A549 (cell line): ENCODE measurements at regions not wholly inside any gene's neighbourhood (a gene's known extent, or its start where the extent isn't known, plus 50 kb on each side); places are given as distances from the start of the nearest gene placed in this dataset.
"Not testable (repeated sequence)": the region's sequence is repeated elsewhere in the genome, so short reads cannot be mapped to it uniquely, and the experiment has no call there.

Source experiments
- ATAC-seq, 2 experiments: fragments of 200-7000 bp in 1 of 2; fragments of >200 bp in 1 of 2; cut with Nextera tagmentation in 1 of 2; cut with Tn5 transposase in 1 of 2; 3 replicates each; pipeline versions ENCODE4 v1.8.0 to v1.9.1; 2018 to 2020; ENCODE audit warnings: mild to moderate bottlenecking in 1 of 2, moderate library complexity in 1 of 2
- CTCF ChIA-PET: fragments of 300-600 bp; sonication (Branson Sonifier 250); formaldehyde crosslinking; extraction: SDS; loops from one replicate; lab custom pipeline; 2021; ENCODE audit warnings: antibody characterized with exemption, inconsistent platforms; lab: Yijun Ruan, JAX
- POLR2A ChIA-PET: fragments of 350-600 bp; formaldehyde crosslinking; extraction: SDS; loops from one replicate; lab custom pipeline; 2021; ENCODE audit warnings: antibody characterized with exemption, inconsistent platforms; lab: Yijun Ruan, JAX
- DNase-seq, 2 experiments: peaks; one replicate each; pipeline versions ENCODE4 v3.0.0 to v3.0.0-alpha.2; 2011 to 2016; ENCODE audit warnings: low read depth in 1 of 2, low spot score in 1 of 2
- FAIRE-seq: peaks from 2 replicates; lab custom pipeline; 2011; peaks lifted over from hg19 to GRCh38; lab: Jason Lieb, UNC
- H3K27ac ChIP-seq, 2 experiments: fragments of >200 bp; sonication (Bioruptor Twin); formaldehyde crosslinking; 3 replicates each; pipeline ENCODE4 v1.5.1; 2016 to 2017
- H3K4me1 ChIP-seq: fragments of >200 bp; sonication (Bioruptor Twin); formaldehyde crosslinking; 3 replicates; pipeline ENCODE4 v1.6.1; 2016
- H3K4me2 ChIP-seq: fragments of >200 bp; sonication (Bioruptor Twin); formaldehyde crosslinking; 3 replicates; pipeline ENCODE4 v1.6.1; 2016
- H3K4me3 ChIP-seq: fragments of >200 bp; sonication (Bioruptor Twin); formaldehyde crosslinking; 3 replicates; pipeline ENCODE4 v1.5.1; 2016
- H3K9me3 ChIP-seq: fragments of >200 bp; sonication (Bioruptor Twin); formaldehyde crosslinking; 3 replicates; pipeline ENCODE4 v1.6.1; 2016
- ATOH8 ChIP-seq: fragments of 250-450 bp; sonication (Bioruptor Pico); IDR thresholded peaks from 2 replicates; pipeline ENCODE4 v1.5.0; 2020; ENCODE audit warnings: low read depth, mild to moderate bottlenecking, moderate library complexity
- BCL3 ChIP-seq: fragments of >200 bp; sonication (Bioruptor Twin); formaldehyde crosslinking; IDR thresholded peaks from 3 replicates; pipeline ENCODE4 v1.6.1; 2016
- E2F6 ChIP-seq: IDR thresholded peaks from 2 replicates; pipeline ENCODE4 v1.6.1; 2012; ENCODE audit warnings: low read depth, borderline replicate concordance
- EHMT2 ChIP-seq: fragments of 200-600 bp; sonication (generic); IDR thresholded peaks from 2 replicates; pipeline ENCODE4 v1.6.1; 2016; ENCODE audit warnings: antibody characterized with exemption, low read depth, mild to moderate bottlenecking, moderate library complexity
- ELK1 ChIP-seq: fragments of 150-350 bp; IDR thresholded peaks from 2 replicates; pipeline ENCODE4 v1.6.1; 2014; ENCODE audit warnings: low read depth, mild to moderate bottlenecking, low read length
- ESRRA ChIP-seq: fragments of 150-350 bp; IDR thresholded peaks from 2 replicates; pipeline ENCODE4 v1.6.1; 2014; ENCODE audit warnings: mild to moderate bottlenecking, low read length, borderline replicate concordance
- FOSB ChIP-seq: fragments of 250-450 bp; sonication (Bioruptor Pico); IDR thresholded peaks from 2 replicates; pipeline ENCODE4 v1.5.0; 2020; ENCODE audit warnings: mild to moderate bottlenecking, moderate library complexity
- GATA3 ChIP-seq: IDR thresholded peaks from 2 replicates; pipeline ENCODE4 v1.6.1; 2012; ENCODE audit warnings: borderline replicate concordance
- HEYL ChIP-seq: fragments of 250-450 bp; sonication (Bioruptor Pico); IDR thresholded peaks from 2 replicates; pipeline ENCODE4 v1.8.0; 2021; ENCODE audit warnings: mild to moderate bottlenecking, moderate library complexity
- HMGXB4 ChIP-seq: fragments of 250-450 bp; sonication (Bioruptor Pico); IDR thresholded peaks from 2 replicates; pipeline ENCODE4 v1.5.0; 2021; ENCODE audit warnings: mild to moderate bottlenecking, moderate library complexity, borderline replicate concordance
- KDM1A ChIP-seq: fragments of 200-600 bp; sonication (generic); IDR thresholded peaks from 2 replicates; pipeline ENCODE4 v1.6.1; 2016; ENCODE audit warnings: low read depth, mild to moderate bottlenecking
- KDM5A ChIP-seq: fragments of 200-600 bp; sonication (generic); IDR thresholded peaks from 2 replicates; pipeline ENCODE4 v1.6.1; 2016; ENCODE audit warnings: antibody characterized with exemption, mild to moderate bottlenecking
- MAX ChIP-seq: IDR thresholded peaks from 2 replicates; pipeline ENCODE4 v1.6.1; 2012
- NFE2L2 ChIP-seq: fragments of 150-350 bp; conservative IDR thresholded peaks from 2 replicates; pipeline ENCODE4 v1.6.1; 2014; ENCODE audit warnings: low read length
- PBX3 ChIP-seq: IDR thresholded peaks from 2 replicates; pipeline ENCODE4 v1.6.1; 2012
- RAD21 ChIP-seq, 2 experiments: fragments of >200 bp in 1 of 2; sonication (Bioruptor Twin) in 1 of 2; formaldehyde crosslinking in 1 of 2; IDR thresholded peaks in 1 of 2; conservative IDR thresholded peaks in 1 of 2; 2 replicates in 1 of 2; 3 replicates in 1 of 2; pipeline ENCODE4 v1.6.1; 2012 to 2018; ENCODE audit warnings: inconsistent platforms in 1 of 2
- RARB ChIP-seq: fragments of 250-450 bp; sonication (Bioruptor Pico); IDR thresholded peaks from 2 replicates; pipeline ENCODE4 v1.8.0; 2021; ENCODE audit warnings: mild to moderate bottlenecking, moderate library complexity
- SMC3 ChIP-seq: fragments of >200 bp; sonication (Bioruptor Twin); formaldehyde crosslinking; IDR thresholded peaks from 3 replicates; pipeline ENCODE4 v1.6.1; 2018; ENCODE audit warnings: inconsistent platforms
- SREBF2 ChIP-seq: fragments of 450-650 bp; IDR thresholded peaks from 2 replicates; pipeline ENCODE4 v1.6.1; 2014; ENCODE audit warnings: mild to moderate bottlenecking, moderate library complexity
- TP53 ChIP-seq: fragments of 250-450 bp; sonication (Bioruptor Pico); IDR thresholded peaks from 2 replicates; pipeline ENCODE4 v1.5.0; 2021; ENCODE audit warnings: mild to moderate bottlenecking, moderate library complexity
- USF2 ChIP-seq: fragments of 450-650 bp; IDR thresholded peaks from 2 replicates; pipeline ENCODE4 v1.6.1; 2014; ENCODE audit warnings: antibody characterized with exemption
- ZNF302 ChIP-seq: fragments of 250-450 bp; sonication (Bioruptor Pico); IDR thresholded peaks from 2 replicates; pipeline ENCODE4 v1.9.0; 2021; ENCODE audit warnings: inconsistent platforms, mild to moderate bottlenecking, moderate library complexity
- WGBS: methylation state at CpG from one replicate; pipeline ENCODE4 v1.1.6; 2017; ENCODE audit errors: missing lambda C conversion rate; 5-methylcytosine and 5-hydroxymethylcytosine counted together

GRCh38 chr14:71556730-71557129, 375.5 kb upstream of the RGS6 start:
- Histone ChIP-seq H3K4me3 (no peak overlapping the region), H3K4me1 (no peaks in the 10 kb centered on the region), H3K9me3 (no peaks in the 10 kb centered on the region), H3K4me2 (no peak overlapping the region), H3K27ac (no peak overlapping the region)
- DNase-seq (no peak), ATAC-seq (no peak), FAIRE-seq (no peak)
- ChIA-PET CTCF (no interaction called here), POLR2A (no interaction called here)
- 58% methylated on average over 2 of the region's 2 CpGs for WGBS
- TF ChIP-seq RAD21 (conservative IDR thresholded peaks at IDR 0.05 in 1 of 2, IDR thresholded peaks at IDR 0.05 in 1 of 2) = no peak
- TF ChIP-seq MAX = no peak
- TF ChIP-seq GATA3 = no peak
- TF ChIP-seq SREBF2 = no peak
- TF ChIP-seq ELK1 = no peak
- no peak for TF ChIP-seq E2F6
- TF ChIP-seq KDM1A = no peak
- TF ChIP-seq ZNF302 (CRISPR knock-in tag) = no peak
- TF ChIP-seq PBX3 = no peak
- TF ChIP-seq SMC3 = no peak
- TF ChIP-seq HEYL = no peak
- no peak for TF ChIP-seq KDM5A

- no peak for FAIRE-seq
- H3K4me2 ChIP-seq = no peak overlapping the region
- ATAC-seq = no peak
- POLR2A ChIA-PET = no interaction called here
- no peak for TF ChIP-seq MAX
- TF ChIP-seq BCL3 = no peak
- no peak for TF ChIP-seq ATOH8
- no peak for TF ChIP-seq ESRRA
- no peak overlapping the region for H3K4me3 ChIP-seq
- no peak for DNase-seq
- 92% methylated on average over 2 of the region's 2 CpGs for WGBS
- CTCF ChIA-PET = no interaction called here
- H3K9me3 ChIP-seq = no peaks in the 10 kb centered on the region
- no peaks in the 10 kb centered on the region for H3K4me1 ChIP-seq
- H3K27ac ChIP-seq = no peak overlapping the region
Measured at GRCh38 chr14:71557351-71557750, 374.9 kb upstream of the RGS6 start.

- CTCF ChIA-PET, FAIRE-seq: not testable (repeated sequence)
Measured at GRCh38 chr14:71558943-71559342, 373.3 kb upstream of the RGS6 start.

GRCh38 chr14:71560751-71561150, 371.5 kb upstream of the RGS6 start:
- no peak overlapping the region for H3K4me2 ChIP-seq
- no peak for ATAC-seq
- no peak overlapping the region for H3K27ac ChIP-seq
- ChIA-PET POLR2A (no interaction called here), CTCF (no interaction called here)
- no peak for DNase-seq
- no peaks in the 10 kb centered on the region for H3K9me3 ChIP-seq
- H3K4me3 ChIP-seq = no peak overlapping the region
- H3K4me1 ChIP-seq = no peaks in the 10 kb centered on the region
- FAIRE-seq = no peak
- TF ChIP-seq HMGXB4 (no peak), NFE2L2 (no peak), RARB (CRISPR knock-in tag) (no peak), E2F6 (no peak), GATA3 (no peak), EHMT2 (no peak), TP53 (no peak), FOSB (CRISPR knock-in tag) (no peak), USF2 (no peak)

More at GRCh38 chr14:71558943-71559342, 373.3 kb upstream of the RGS6 start:
- DNase-seq, H3K9me3 ChIP-seq, H3K27ac ChIP-seq, ATAC-seq, H3K4me3 ChIP-seq, H3K4me1 ChIP-seq, POLR2A ChIA-PET, H3K4me2 ChIP-seq: not testable (repeated sequence)
- 85% methylated on average over 10 of the region's 10 CpGs for WGBS
